HCT116 (cell line): ENCODE measurements at regions not wholly inside any gene's neighbourhood (a gene's known extent, or its start where the extent isn't known, plus 50 kb on each side); places are given as distances from the start of the nearest gene placed in this dataset.

Experiments used
- ATAC-seq: fragments of 200-7000 bp; cut with Tn5 transposase; 2 replicates; pipeline ENCODE4 v1.9.1; 2020; ENCODE audit warnings: mild to moderate bottlenecking, moderate library complexity
- BruUV-seq: library from RNA; stranded (reverse); fragments of 400-500 nt; replicated peaks from 2 replicates; lab custom pipeline; 2021; lab: Mats Ljungman, UMichigan
- CTCF ChIA-PET: fragments of 300-600 bp; sonication (Branson Sonifier 250); formaldehyde crosslinking; loops from one replicate; lab custom pipeline; 2021; ENCODE audit warnings: antibody characterized with exemption; lab: Charles Lee
- POLR2A ChIA-PET: fragments of 300-600, 350-600 bp; sonication (Branson Sonifier 250); formaldehyde crosslinking; loops from one replicate; lab custom pipeline; 2021; ENCODE audit warnings: antibody characterized with exemption; lab: Charles Lee
- RAD21 ChIA-PET, 2 experiments: fragments of 300-600 bp; sonication (Branson Sonifier 250); formaldehyde crosslinking; loops; one replicate each; lab custom pipeline; 2023; ENCODE audit warnings: low total read pairs in 2 of 2; ENCODE audit not compliant: uncharacterized antibody in 2 of 2, unreplicated experiment in 2 of 2, low non-redundant PET in 1 of 2; lab: Charles Lee
- DNase-seq: peaks from one replicate; pipeline ENCODE4 v3.0.0-alpha.2; 2010; ENCODE audit warnings: low read depth, low spot score
- H2AFZ ChIP-seq: fragments of 200-600 bp; shearing (Covaris generic), sonication (generic); 2 replicates; pipeline ENCODE4 v1.6.1; 2017; ENCODE audit warnings: low read depth, mixed run types, mixed read lengths, antibody characterized with exemption, low read length; ENCODE audit not compliant: poor library complexity, severe bottlenecking
- H3K27ac ChIP-seq: 2 replicates; pipeline ENCODE4 v1.5.1; 2012; ENCODE audit warnings: low read depth, low read length
- H3K27me3 ChIP-seq: fragments of 200-600 bp; sonication (generic); 2 replicates; pipeline ENCODE4 v1.6.1; 2016; ENCODE audit warnings: mixed run types, low read length, mixed read lengths; ENCODE audit not compliant: insufficient read depth
- H3K36me3 ChIP-seq, 2 experiments: fragments of 200-500 bp in 1 of 2; fragments of 200-600 bp in 1 of 2; sonication (Bioruptor generic) in 1 of 2; sonication (generic) in 1 of 2; 2 replicates each; pipeline versions ENCODE4 v1.5.1 to v1.6.1; 2014 to 2016; ENCODE audit warnings: low read length in 2 of 2, inconsistent platforms in 1 of 2, mixed read lengths in 1 of 2, mixed run types in 1 of 2; ENCODE audit not compliant: insufficient read depth in 2 of 2, control insufficient read depth in 1 of 2
- H3K4me1 ChIP-seq, 2 experiments: fragments of 200-600 bp in 1 of 2; sonication (generic) in 1 of 2; 2 replicates each; pipeline versions ENCODE4 v1.5.1 to v1.6.1; 2012 to 2017; ENCODE audit warnings: low read length in 2 of 2, inconsistent platforms in 1 of 2, mild to moderate bottlenecking in 1 of 2, mixed read lengths in 1 of 2, mixed run types in 1 of 2, moderate library complexity in 1 of 2; ENCODE audit not compliant: insufficient read depth in 2 of 2, control insufficient read depth in 1 of 2
- H3K4me2 ChIP-seq: fragments of 200-600 bp; sonication (generic); 2 replicates; pipeline ENCODE4 v1.6.1; 2017; ENCODE audit warnings: mixed run types, low read length, mixed read lengths
- H3K4me3 ChIP-seq, 2 experiments: fragments of 200-600 bp in 1 of 2; sonication (generic) in 1 of 2; replicated peaks in 1 of 2; 2 replicates each; pipeline ENCODE4 v1.5.1; 2011 to 2016; ENCODE audit warnings: low read length in 2 of 2, control low read depth in 1 of 2, low read depth in 1 of 2, mild to moderate bottlenecking in 1 of 2, mixed read lengths in 1 of 2, mixed run types in 1 of 2
- H3K79me2 ChIP-seq: fragments of 200-600 bp; sonication (generic); 2 replicates; pipeline ENCODE4 v1.6.1; 2017; ENCODE audit warnings: mild to moderate bottlenecking, mixed run types, low read length, moderate library complexity, mixed read lengths; ENCODE audit not compliant: insufficient read depth
- H3K9ac ChIP-seq: fragments of 200-600 bp; sonication (generic); 2 replicates; pipeline ENCODE4 v1.6.1; 2016; ENCODE audit warnings: low read length, mixed read lengths
- H3K9me2 ChIP-seq: fragments of 200-600 bp; sonication (generic), shearing (Covaris generic); 2 replicates; pipeline ENCODE4 v1.6.1; 2017; ENCODE audit warnings: mixed run types, mild to moderate bottlenecking, moderate library complexity; ENCODE audit not compliant: insufficient read depth
- H3K9me3 ChIP-seq, 2 experiments: fragments of 200-500 bp in 1 of 2; fragments of 200-600 bp in 1 of 2; sonication (Bioruptor generic) in 1 of 2; sonication (generic) in 1 of 2; 2 replicates each; pipeline ENCODE4 v1.6.1; 2014 to 2017; ENCODE audit warnings: low read length in 2 of 2, mixed read lengths in 2 of 2, inconsistent platforms in 1 of 2, low read depth in 1 of 2, mild to moderate bottlenecking in 1 of 2, mixed run types in 1 of 2, moderate library complexity in 1 of 2; ENCODE audit not compliant: control insufficient read depth in 1 of 2, insufficient read depth in 1 of 2
- H4K20me1 ChIP-seq: fragments of 200-600 bp; sonication (generic), shearing (Covaris generic); 2 replicates; pipeline ENCODE4 v1.6.1; 2017; ENCODE audit warnings: mixed run types, mild to moderate bottlenecking, moderate library complexity; ENCODE audit not compliant: insufficient read depth
- ATF3 ChIP-seq: IDR thresholded peaks from 2 replicates; pipeline ENCODE4 v1.6.1; 2012
- CEBPB ChIP-seq: IDR thresholded peaks from 2 replicates; pipeline ENCODE4 v1.6.1; 2012; ENCODE audit warnings: low read depth
- CTCF ChIP-seq, 3 experiments: fragments of 200-600 bp in 1 of 3; sonication (generic) in 1 of 3; IDR thresholded peaks in 2 of 3; conservative IDR thresholded peaks in 1 of 3; 2 replicates each; pipeline ENCODE4 v1.5.1; 2012 to 2017; ENCODE audit warnings: low read depth in 2 of 3, low read length in 2 of 3, antibody characterized with exemption in 1 of 3, borderline replicate concordance in 1 of 3, control low read depth in 1 of 3, mild to moderate bottlenecking in 1 of 3, mixed read lengths in 1 of 3, mixed run types in 1 of 3, moderate library complexity in 1 of 3; ENCODE audit not compliant: insufficient read depth in 1 of 3
- EGR1 ChIP-seq: IDR thresholded peaks from 2 replicates; pipeline ENCODE4 v1.6.1; 2012; ENCODE audit warnings: low read depth
- ELF1 ChIP-seq: IDR thresholded peaks from 2 replicates; pipeline ENCODE4 v1.6.1; 2012; ENCODE audit warnings: low read depth, borderline replicate concordance
- EZH2 ChIP-seq: fragments of 200-600 bp; sonication (generic); IDR thresholded peaks from 2 replicates; pipeline ENCODE4 v1.6.1; 2017; ENCODE audit warnings: antibody characterized with exemption, mixed run types
- FOSL1 ChIP-seq: IDR thresholded peaks from 2 replicates; pipeline ENCODE4 v1.6.1; 2012; ENCODE audit warnings: low read depth
- JUND ChIP-seq: IDR thresholded peaks from 2 replicates; pipeline ENCODE4 v1.6.1; 2012
- MAX ChIP-seq: IDR thresholded peaks from 2 replicates; pipeline ENCODE4 v1.6.1; 2012
- POLR2A ChIP-seq: IDR thresholded peaks from 2 replicates; pipeline ENCODE4 v1.7.0; 2011; ENCODE audit warnings: borderline replicate concordance; ENCODE audit not compliant: insufficient read depth, insufficient read length; ENCODE audit errors: extremely low read depth
- POLR2AphosphoS5 ChIP-seq: IDR thresholded peaks from 2 replicates; pipeline ENCODE4 v1.6.1; 2011; ENCODE audit warnings: mild to moderate bottlenecking, low read depth, low read length, moderate library complexity
- RAD21 ChIP-seq: IDR thresholded peaks from 2 replicates; pipeline ENCODE4 v1.6.1; 2012; ENCODE audit warnings: low read depth, mild to moderate bottlenecking
- SIN3A ChIP-seq: IDR thresholded peaks from 2 replicates; pipeline ENCODE4 v1.6.1; 2012; ENCODE audit warnings: low read depth
- SRF ChIP-seq: IDR thresholded peaks from 2 replicates; pipeline ENCODE4 v1.6.1; 2012; ENCODE audit warnings: low read depth
- TCF7L2 ChIP-seq: IDR thresholded peaks from 2 replicates; pipeline ENCODE4 v1.7.0; 2011; ENCODE audit warnings: borderline replicate concordance, inconsistent platforms; ENCODE audit not compliant: insufficient read depth, insufficient read length; ENCODE audit errors: extremely low read depth
- YY1 ChIP-seq: IDR thresholded peaks from 2 replicates; pipeline ENCODE4 v1.6.1; 2011; ENCODE audit warnings: low read length, low read depth, moderate library complexity, mild to moderate bottlenecking; ENCODE audit not compliant: insufficient replicate concordance; ENCODE audit errors: extremely low read depth
- ZBTB33 ChIP-seq: IDR thresholded peaks from 2 replicates; pipeline ENCODE4 v1.6.1; 2011; ENCODE audit warnings: mild to moderate bottlenecking, low read length, moderate library complexity; ENCODE audit not compliant: insufficient replicate concordance; ENCODE audit errors: extremely low read depth
- ZFX ChIP-seq: fragments of 450-650 bp; IDR thresholded peaks from 2 replicates; pipeline ENCODE4 v1.6.1; 2017
- ZNF274 ChIP-seq: fragments of 200-500 bp; sonication (Bioruptor generic); IDR thresholded peaks from 2 replicates; pipeline ENCODE4 v1.6.1; 2014; ENCODE audit warnings: mild to moderate bottlenecking, low read depth, low read length, inconsistent platforms
- intact Hi-C: fragments of 100-400 bp; cut with micrococcal nuclease; formaldehyde crosslinking; loops from 2 replicates; pipeline ENCODE4 v1.10.0; 2022

- H3K4me1 ChIP-seq = peaks cover 0 to 11% of the 10 kb centered on the region in 2 experiments; a peak in 1 of 4 replicates
- H3K4me2 ChIP-seq = no peak overlapping the region
- H2AFZ ChIP-seq = no peak overlapping the region
- no peaks in the 10 kb centered on the region; a peak in 1 of 4 replicates for H3K9me3 ChIP-seq
- H3K9me2 ChIP-seq = no peaks in the 10 kb centered on the region
- no peak overlapping the region for H3K4me3 ChIP-seq
- H4K20me1 ChIP-seq = no peaks in the 10 kb centered on the region
- no peak overlapping the region for H3K9ac ChIP-seq
- RAD21 ChIA-PET = no interaction called here
- H3K36me3 ChIP-seq = no peaks in the 10 kb centered on the region
- no peaks in the 10 kb centered on the region for H3K79me2 ChIP-seq
- DNase-seq = no peak
- H3K27ac ChIP-seq = no peak overlapping the region
- CTCF ChIA-PET = no interaction called here
- peaks cover 7% of the 10 kb centered on the region; the same call in 1 of the 2 replicates for H3K27me3 ChIP-seq
- TF ChIP-seq TCF7L2 = no peak
- TF ChIP-seq POLR2AphosphoS5 = no peak
- no peak for TF ChIP-seq ZNF274
- TF ChIP-seq ZBTB33 = no peak
- no peak for TF ChIP-seq EGR1
- TF ChIP-seq ATF3 = no peak
- no peak for TF ChIP-seq SRF
- TF ChIP-seq SIN3A = no peak
- TF ChIP-seq FOSL1 = no peak
- no peak for TF ChIP-seq ELF1
- no peak for TF ChIP-seq YY1
- TF ChIP-seq EZH2 = no peak
- TF ChIP-seq JUND = no peak
- no peak for TF ChIP-seq CEBPB
- no peak for TF ChIP-seq MAX
- TF ChIP-seq CTCF (IDR thresholded peaks at IDR 0.05 in 2 of 3, conservative IDR thresholded peaks at IDR 0.05 in 1 of 3; ENCODE audit: borderline replicate concordance in 1 of 3, insufficient read depth in 1 of 3, low read depth in 2 of 3, low read length in 2 of 3) = no peak
- TF ChIP-seq RAD21 = no peak
- TF ChIP-seq ZFX = no peak
- no peak for TF ChIP-seq POLR2A
- TF ChIP-seq, all 23 proteins: peak for 0
- BruUV-seq = no TSS peak
- ATAC-seq = no peak
- intact Hi-C loops = no loop called here
- POLR2A ChIA-PET = no interaction called here
Measured at GRCh38 chr2:237194906-237195305, 109.2 kb downstream of the COPS8 start.
